Endothelial cell of umbilical vein (primary cell): ENCODE measurements at regions not wholly inside any gene's neighbourhood (a gene's known extent, or its start where the extent isn't known, plus 50 kb on each side); places are given as distances from the start of the nearest gene placed in this dataset.

Experiments
- BruUV-seq: library from RNA; stranded (reverse); fragments of 400-500 nt; replicated peaks from 2 replicates; lab custom pipeline; 2021; lab: Mats Ljungman, UMichigan
- CTCF ChIA-PET: fragments of 300-600, 350-600 bp; sonication (Branson Sonifier 250); formaldehyde crosslinking; loops from one replicate; lab custom pipeline; 2021; ENCODE audit warnings: antibody characterized with exemption, inconsistent platforms; lab: Charles Lee
- POLR2A ChIA-PET: fragments of 300-600, 350-600 bp; sonication (Branson Sonifier 250); formaldehyde crosslinking; loops from one replicate; lab custom pipeline; 2021; ENCODE audit warnings: antibody characterized with exemption, inconsistent platforms; lab: Charles Lee
- DNase-seq: peaks from one replicate; pipeline ENCODE4 v3.0.0-alpha.2; 2011; ENCODE audit warnings: low read depth, low spot score
- FAIRE-seq: peaks from 2 replicates; lab custom pipeline; 2011; peaks lifted over from hg19 to GRCh38; lab: Jason Lieb, UNC
- H2AFZ ChIP-seq: 2 replicates; pipeline ENCODE4 v1.6.0; 2012; ENCODE audit warnings: low read depth, low read length, control low read depth, inconsistent platforms
- H3K27ac ChIP-seq: 2 replicates; pipeline ENCODE4 v1.5.1; 2011; ENCODE audit warnings: low read depth, mild to moderate bottlenecking, control low read depth, low read length, moderate library complexity; ENCODE audit not compliant: insufficient read depth
- H3K27me3 ChIP-seq, 2 experiments: 2 replicates each; pipeline versions ENCODE4 v1.6.0 to v1.6.1; 2011; ENCODE audit warnings: low read length in 2 of 2, mixed read lengths in 1 of 2; ENCODE audit not compliant: control insufficient read depth in 2 of 2, insufficient read depth in 2 of 2
- H3K36me3 ChIP-seq, 2 experiments: 2 replicates in 1 of 2; 3 replicates in 1 of 2; pipeline ENCODE4 v1.5.1; 2011; ENCODE audit warnings: low read length in 2 of 2, mild to moderate bottlenecking in 1 of 2, moderate library complexity in 1 of 2; ENCODE audit not compliant: control insufficient read depth in 2 of 2, insufficient read depth in 2 of 2; ENCODE audit errors: extremely low read depth in 1 of 2
- H3K4me1 ChIP-seq: 3 replicates; pipeline ENCODE4 v1.5.1; 2011; ENCODE audit warnings: mild to moderate bottlenecking, low read length; ENCODE audit not compliant: control insufficient read depth, insufficient read depth; ENCODE audit errors: extremely low read depth
- H3K4me2 ChIP-seq: 2 replicates; pipeline ENCODE4 v1.6.1; 2011; ENCODE audit warnings: low read length, control low read depth, mixed read lengths; ENCODE audit not compliant: insufficient read depth
- H3K4me3 ChIP-seq, 3 experiments: fragments of 200-600 bp in 1 of 3; sonication (generic), shearing (Covaris generic) in 1 of 3; replicated peaks in 1 of 3; 2 replicates each; pipeline ENCODE4 v1.5.1; 2011 to 2016; ENCODE audit warnings: control low read depth in 3 of 3, low read length in 3 of 3, mild to moderate bottlenecking in 2 of 3, inconsistent platforms in 1 of 3, low read depth in 1 of 3, moderate library complexity in 1 of 3; ENCODE audit not compliant: insufficient read depth in 1 of 3
- H3K79me2 ChIP-seq: 2 replicates; pipeline ENCODE4 v1.6.0; 2012; ENCODE audit warnings: low read length, inconsistent platforms; ENCODE audit not compliant: control insufficient read depth, insufficient read depth
- H3K9ac ChIP-seq: replicated peaks from 2 replicates; pipeline ENCODE3; 2011; ENCODE audit warnings: low read length, control low read depth; ENCODE audit not compliant: insufficient read depth; ENCODE audit errors: extremely low read depth
- H3K9me1 ChIP-seq: replicated peaks from 3 replicates; pipeline ENCODE4 v1.6.0; 2011; ENCODE audit warnings: mild to moderate bottlenecking, low read length; ENCODE audit not compliant: control insufficient read depth, insufficient read depth; ENCODE audit errors: extremely low read depth
- H3K9me3 ChIP-seq: replicated peaks from 2 replicates; pipeline ENCODE4 v1.5.1; 2012; ENCODE audit warnings: low read length, inconsistent platforms; ENCODE audit not compliant: control insufficient read depth, insufficient read depth
- H4K20me1 ChIP-seq: replicated peaks from 2 replicates; pipeline ENCODE3; 2011; ENCODE audit warnings: mild to moderate bottlenecking, low read length; ENCODE audit not compliant: control insufficient read depth, insufficient read depth; ENCODE audit errors: extremely low read depth
- CTCF ChIP-seq, 2 donors: IDR thresholded peaks; 1 replicate in 1 of 2; 2 replicates in 1 of 2; pipeline ENCODE4 v1.5.1; 2011; ENCODE audit warnings: low read length in 2 of 2, mild to moderate bottlenecking in 2 of 2, moderate library complexity in 2 of 2, control low read depth in 1 of 2, inconsistent platforms in 1 of 2, low read depth in 1 of 2; ENCODE audit not compliant: insufficient read depth in 1 of 2; ENCODE audit errors: extremely low read depth in 1 of 2
- EZH2 ChIP-seq: IDR thresholded peaks from 2 replicates; pipeline ENCODE4 v1.6.1; 2012; ENCODE audit warnings: borderline replicate concordance, low read depth, mild to moderate bottlenecking, moderate library complexity, low read length, inconsistent platforms; ENCODE audit not compliant: severe bottlenecking
- FOS ChIP-seq: IDR thresholded peaks from 2 replicates; pipeline ENCODE4 v1.6.1; 2011; ENCODE audit warnings: mild to moderate bottlenecking, low read length, moderate library complexity, borderline replicate concordance; ENCODE audit not compliant: insufficient read depth
- GATA2 ChIP-seq: IDR thresholded peaks from 2 replicates; pipeline ENCODE4 v1.7.0; 2011; ENCODE audit warnings: low read depth, mild to moderate bottlenecking, moderate library complexity, mixed read lengths, low read length; ENCODE audit not compliant: insufficient read length, insufficient read depth
- JUN ChIP-seq: IDR thresholded peaks from 2 replicates; pipeline ENCODE4 v1.6.1; 2011; ENCODE audit warnings: borderline replicate concordance, low read depth; ENCODE audit not compliant: insufficient read length, insufficient read depth
- MAX ChIP-seq: IDR thresholded peaks from 2 replicates; pipeline ENCODE4 v1.6.1; 2011; ENCODE audit not compliant: insufficient read depth, insufficient read length
- MYC ChIP-seq: IDR thresholded peaks from one replicate; pipeline ENCODE4 v1.6.1; 2011; ENCODE audit warnings: mild to moderate bottlenecking, low read depth, low read length
- POLR2A ChIP-seq: IDR thresholded peaks from 2 replicates; pipeline ENCODE4 v1.6.1; 2012; ENCODE audit warnings: low read depth, mild to moderate bottlenecking, control low read depth, low read length
- POLR2AphosphoS5 ChIP-seq: IDR thresholded peaks from 2 replicates; pipeline ENCODE4 v1.6.1; 2012; ENCODE audit warnings: low read depth, mild to moderate bottlenecking, control low read depth, low read length, moderate library complexity; ENCODE audit not compliant: insufficient read depth
- dilution Hi-C: fragments of 300-500 bp; cut with MboI; formaldehyde crosslinking; loops from one replicate; pipeline ENCODE4 v1.15.0; 2019; ENCODE audit warnings: low sequenced_read_pairs; ENCODE audit not compliant: extremely low pct_ligation_motif_present
- intact Hi-C: fragments of 100-400 bp; cut with micrococcal nuclease; formaldehyde crosslinking; loops from one replicate; pipeline ENCODE4 v1.10.0; 2022

- no TSS peak for BruUV-seq
- POLR2A ChIA-PET: no interaction called here
- DNase-seq (no peak), FAIRE-seq (no peak)
- Histone ChIP-seq H3K27ac (no peak overlapping the region), H3K27me3 (no peaks in the 10 kb centered on the region), H3K36me3 (no peaks in the 10 kb centered on the region), H3K9me3 (no peaks in the 10 kb centered on the region), H2AFZ (no peak overlapping the region), H3K4me3 (no peak overlapping the region), H3K4me1 (no peaks in the 10 kb centered on the region), H3K9me1 (no peaks in the 10 kb centered on the region), H3K79me2 (no peaks in the 10 kb centered on the region), H3K4me2 (no peak overlapping the region), H3K9ac (no peak overlapping the region), H4K20me1 (no peaks in the 10 kb centered on the region)
- intact Hi-C loops (no loop called here), dilution Hi-C loops (no loop called here)
- no peak for TF ChIP-seq FOS
- no peak for TF ChIP-seq CTCF (IDR thresholded peaks at IDR 0.05; ENCODE audit: extremely low read depth in 1 of 2, insufficient read depth in 1 of 2, low read depth in 1 of 2, low read length in 2 of 2)
- no peak for TF ChIP-seq JUN
- CTCF ChIA-PET: no interaction called here
Measured at GRCh38 chr19:32208060-32208459, 137.3 kb upstream of the ZNF507 start.

GRCh38 chr19:32219392-32219791 lies 126.0 kb upstream of the ZNF507 start:
- BruUV-seq: no TSS peak
- Histone ChIP-seq H3K27ac (no peak overlapping the region), H3K4me2 (no peak overlapping the region), H3K9ac (no peak overlapping the region), H3K27me3 (no peaks in the 10 kb centered on the region), H3K36me3 (no peaks in the 10 kb centered on the region), H3K79me2 (no peaks in the 10 kb centered on the region), H3K9me1 (no peaks in the 10 kb centered on the region), H3K9me3 (no peaks in the 10 kb centered on the region), H4K20me1 (no peaks in the 10 kb centered on the region), H2AFZ (no peak overlapping the region), H3K4me1 (no peaks in the 10 kb centered on the region), H3K4me3 (no peak overlapping the region)
- ChIA-PET CTCF (interaction anchor here (0.8 kb wide), 1 partner anchor 1537 kb away, joined by 3 read pairs; no protein-coding TSS in a partner anchor), POLR2A (no interaction called here)
- dilution Hi-C loops (no loop called here), intact Hi-C loops (no loop called here)
- FAIRE-seq (no peak), DNase-seq (no peak)
- TF ChIP-seq POLR2AphosphoS5: no peak
- no peak for TF ChIP-seq CTCF (IDR thresholded peaks at IDR 0.05; ENCODE audit: extremely low read depth in 1 of 2, insufficient read depth in 1 of 2, low read depth in 1 of 2, low read length in 2 of 2)
- no peak for TF ChIP-seq GATA2
- no peak for TF ChIP-seq FOS
- no peak for TF ChIP-seq EZH2
- no peak for TF ChIP-seq JUN
- TF ChIP-seq POLR2A: no peak
- TF ChIP-seq MAX: no peak
- TF ChIP-seq MYC: no peak
